NB4 (cell line): ENCODE measurements at regions not wholly inside any gene's neighbourhood (a gene's known extent, or its start where the extent isn't known, plus 50 kb on each side); places are given as distances from the start of the nearest gene placed in this dataset.

Source experiments
- DNase-seq: peaks from one replicate; pipeline ENCODE4 v3.0.0; 2010; ENCODE audit warnings: low read depth
- H3K4me3 ChIP-seq: one replicate; pipeline ENCODE4 v1.5.1; 2011; ENCODE audit warnings: mild to moderate bottlenecking, low read depth, low read length, moderate library complexity
- MYC ChIP-seq: IDR thresholded peaks from 2 replicates; pipeline ENCODE4 v1.6.1; 2011; ENCODE audit warnings: low read depth, low read length
- POLR2A ChIP-seq: IDR thresholded peaks from 2 replicates; pipeline ENCODE4 v1.6.1; 2011; ENCODE audit warnings: mild to moderate bottlenecking; ENCODE audit not compliant: insufficient read length; ENCODE audit errors: extremely low read depth
- TF ChIP-seq, protein P1 (sequence below): IDR thresholded peaks from one replicate; pipeline ENCODE4 v1.5.1; 2012; ENCODE audit warnings: low read depth, low read length
- TF ChIP-seq, protein P2 (sequence below): IDR thresholded peaks from 2 replicates; pipeline ENCODE4 v1.6.1; 2011; ENCODE audit warnings: low read depth, low read length

DNA sequence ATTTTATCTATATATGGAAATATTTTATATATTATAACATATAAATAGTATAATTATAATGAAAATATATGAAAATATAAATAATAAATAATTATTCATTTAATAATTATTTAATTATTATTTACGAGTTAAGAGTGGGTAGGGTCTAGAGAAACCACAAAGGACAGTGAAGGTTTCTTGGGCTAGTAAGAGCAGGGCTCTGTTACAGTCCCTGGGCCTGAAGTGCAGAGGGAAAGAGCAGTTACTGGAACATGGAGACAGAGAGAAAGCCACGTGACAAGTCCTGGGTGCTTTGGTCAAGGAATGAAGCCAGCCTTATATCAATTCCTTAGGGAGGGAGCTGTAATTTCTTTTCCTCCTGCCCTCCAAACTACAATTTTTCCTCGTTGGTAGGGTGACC is 117.2 kb upstream of the OLIG2 start:
- TF ChIP-seq, protein P1, sequence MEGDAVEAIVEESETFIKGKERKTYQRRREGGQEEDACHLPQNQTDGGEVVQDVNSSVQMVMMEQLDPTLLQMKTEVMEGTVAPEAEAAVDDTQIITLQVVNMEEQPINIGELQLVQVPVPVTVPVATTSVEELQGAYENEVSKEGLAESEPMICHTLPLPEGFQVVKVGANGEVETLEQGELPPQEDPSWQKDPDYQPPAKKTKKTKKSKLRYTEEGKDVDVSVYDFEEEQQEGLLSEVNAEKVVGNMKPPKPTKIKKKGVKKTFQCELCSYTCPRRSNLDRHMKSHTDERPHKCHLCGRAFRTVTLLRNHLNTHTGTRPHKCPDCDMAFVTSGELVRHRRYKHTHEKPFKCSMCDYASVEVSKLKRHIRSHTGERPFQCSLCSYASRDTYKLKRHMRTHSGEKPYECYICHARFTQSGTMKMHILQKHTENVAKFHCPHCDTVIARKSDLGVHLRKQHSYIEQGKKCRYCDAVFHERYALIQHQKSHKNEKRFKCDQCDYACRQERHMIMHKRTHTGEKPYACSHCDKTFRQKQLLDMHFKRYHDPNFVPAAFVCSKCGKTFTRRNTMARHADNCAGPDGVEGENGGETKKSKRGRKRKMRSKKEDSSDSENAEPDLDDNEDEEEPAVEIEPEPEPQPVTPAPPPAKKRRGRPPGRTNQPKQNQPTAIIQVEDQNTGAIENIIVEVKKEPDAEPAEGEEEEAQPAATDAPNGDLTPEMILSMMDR: no peak
- TF ChIP-seq MYC (no peak), POLR2A (no peak)
- TF ChIP-seq, protein P2, sequence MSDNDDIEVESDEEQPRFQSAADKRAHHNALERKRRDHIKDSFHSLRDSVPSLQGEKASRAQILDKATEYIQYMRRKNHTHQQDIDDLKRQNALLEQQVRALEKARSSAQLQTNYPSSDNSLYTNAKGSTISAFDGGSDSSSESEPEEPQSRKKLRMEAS: no peak
- H3K4me3 ChIP-seq: no peak overlapping the region
- peak; percentile 10 for DNase-seq

DNA sequence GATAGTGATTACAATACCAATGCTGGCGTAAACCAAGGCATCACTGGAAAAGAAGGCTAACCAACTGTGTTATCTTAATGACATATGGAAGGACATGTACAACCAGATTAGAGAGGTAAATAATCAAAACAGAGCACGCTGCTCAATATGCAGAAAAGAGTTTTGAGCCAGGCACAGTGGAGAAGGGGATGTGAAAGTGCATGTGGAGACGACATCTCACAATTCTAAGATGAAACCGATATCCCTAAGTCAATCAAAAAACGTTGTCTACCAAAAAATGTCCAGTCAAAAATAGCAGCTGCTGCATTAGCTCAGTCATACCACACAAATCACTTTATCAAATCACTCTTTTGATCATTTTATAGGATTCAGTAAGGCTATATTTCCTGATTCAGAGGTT is 116.3 kb upstream of the OLIG2 start:
- no peak for DNase-seq
- no peak overlapping the region for H3K4me3 ChIP-seq
- TF ChIP-seq, protein P2: no peak
- no peak for TF ChIP-seq MYC
- TF ChIP-seq, protein P1: no peak
- no peak for TF ChIP-seq POLR2A

DNA sequence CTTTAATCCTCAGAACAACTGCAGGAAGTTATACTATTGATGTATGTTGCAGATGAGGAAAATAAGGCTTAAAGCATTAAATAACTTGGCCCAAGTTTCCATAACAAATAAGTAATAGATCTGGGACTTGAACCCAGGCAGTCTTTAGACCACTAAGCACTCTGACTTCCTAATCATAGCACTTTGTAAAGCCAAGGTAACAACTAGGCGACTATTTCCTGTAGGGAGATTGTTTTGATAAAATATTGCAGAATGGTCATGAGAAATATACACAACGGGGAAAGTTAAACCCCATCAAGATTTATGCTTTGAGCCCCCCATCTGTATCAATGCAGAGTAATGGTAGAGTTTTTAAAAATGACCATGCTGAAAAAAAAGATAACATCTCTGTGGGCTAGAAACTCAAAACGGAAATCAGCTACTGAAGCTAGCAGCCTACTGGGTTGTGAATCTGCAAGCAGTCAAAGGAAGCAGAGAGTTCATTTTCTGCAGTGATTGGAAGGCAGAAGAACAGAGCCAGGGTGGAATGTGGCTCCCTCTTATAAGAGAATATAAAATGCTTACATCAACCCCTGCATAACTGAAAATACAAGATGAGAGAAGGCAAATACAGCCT is 111.2 kb upstream of the OLIG2 start:
- DNase-seq: no peak

DNA sequence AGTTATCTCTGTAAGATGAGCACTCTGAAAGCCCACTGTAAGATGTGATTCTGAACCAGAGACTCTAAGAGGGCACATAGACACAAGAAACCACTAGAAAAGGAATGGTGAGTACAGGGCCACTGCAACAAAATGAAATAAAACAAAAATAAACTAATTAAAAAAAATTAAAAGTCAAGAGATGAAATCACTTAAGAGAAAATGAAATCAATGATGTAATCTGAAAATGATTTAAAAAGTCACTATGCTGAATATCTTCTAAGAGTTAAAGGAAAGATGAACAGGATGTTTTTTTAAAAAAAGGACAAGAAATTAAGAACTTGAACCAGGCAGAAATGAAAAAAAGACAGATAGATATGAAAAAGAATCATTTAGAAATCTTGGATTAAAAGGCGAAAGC is 110.6 kb upstream of the OLIG2 start:
- TF ChIP-seq, protein P1: no peak
- TF ChIP-seq, protein P2: no peak
- no peak for TF ChIP-seq POLR2A
- no peak overlapping the region for H3K4me3 ChIP-seq
- DNase-seq: no peak

More for the DNA sequence above, 111.2 kb upstream of the OLIG2 start:
- no peak overlapping the region for H3K4me3 ChIP-seq
- no peak for TF ChIP-seq MYC
- TF ChIP-seq, protein P2: no peak
- TF ChIP-seq POLR2A: no peak
- TF ChIP-seq, protein P1: no peak

DNA sequence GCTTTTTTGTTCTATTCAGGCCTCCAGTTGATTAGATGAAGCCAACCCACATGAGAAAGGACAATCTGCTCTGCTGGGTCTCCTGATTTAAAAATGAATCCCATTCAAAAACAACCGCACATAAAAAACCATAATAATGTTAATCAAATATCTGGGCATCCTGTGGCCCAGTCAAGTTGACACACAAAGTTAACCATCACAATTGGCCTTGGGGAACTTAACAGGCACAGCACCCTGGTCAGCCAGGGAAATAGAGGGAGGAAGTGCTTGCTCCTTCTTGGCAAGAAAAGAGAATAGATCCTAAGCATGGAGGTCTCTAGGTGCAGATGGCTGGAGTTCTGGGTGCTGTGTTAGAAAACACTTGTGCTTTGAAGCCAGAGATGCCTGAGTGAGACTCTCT is 109.6 kb upstream of the OLIG2 start:
- H3K4me3 ChIP-seq: no peak overlapping the region
- no peak for DNase-seq
- TF ChIP-seq, protein P2: no peak
- TF ChIP-seq MYC: no peak
- no peak for TF ChIP-seq POLR2A
- TF ChIP-seq, protein P1: no peak
